Muscle of leg (tissue), 3 donors: ENCODE measurements at regions not wholly inside any gene's neighbourhood (a gene's known extent, or its start where the extent isn't known, plus 50 kb on each side); places are given as distances from the start of the nearest gene placed in this dataset.

ENCODE experiments used
- DNase-seq: peaks from one replicate; pipeline ENCODE4 v3.0.0; 2013
- H3K27ac ChIP-seq: one replicate; pipeline ENCODE4 v1.5.1; 2013; ENCODE audit warnings: mild to moderate bottlenecking, low read length, control low read depth
- H3K27me3 ChIP-seq: one replicate; pipeline ENCODE4 v1.6.1; 2013; ENCODE audit warnings: low read length; ENCODE audit not compliant: control insufficient read depth, insufficient read depth
- H3K36me3 ChIP-seq: one replicate; pipeline ENCODE4 v1.6.1; 2013; ENCODE audit warnings: low read length; ENCODE audit not compliant: control insufficient read depth, insufficient read depth
- H3K4me1 ChIP-seq: one replicate; pipeline ENCODE4 v1.6.1; 2013; ENCODE audit warnings: low read length; ENCODE audit not compliant: control insufficient read depth, insufficient read depth
- H3K4me3 ChIP-seq: one replicate; pipeline ENCODE4 v1.5.1; 2013; ENCODE audit warnings: low read length, control low read depth
- H3K9me3 ChIP-seq: replicated peaks from 2 replicates; pipeline ENCODE4 v1.6.1; 2013; ENCODE audit warnings: low read depth, low read length; ENCODE audit not compliant: control insufficient read depth
- WGBS: methylation state at CpG from one replicate; pipeline ENCODE4 v1.1.5; 2013; ENCODE audit warnings: missing lambda C conversion rate; ENCODE audit not compliant: insufficient coverage; 5-methylcytosine and 5-hydroxymethylcytosine counted together

DNA sequence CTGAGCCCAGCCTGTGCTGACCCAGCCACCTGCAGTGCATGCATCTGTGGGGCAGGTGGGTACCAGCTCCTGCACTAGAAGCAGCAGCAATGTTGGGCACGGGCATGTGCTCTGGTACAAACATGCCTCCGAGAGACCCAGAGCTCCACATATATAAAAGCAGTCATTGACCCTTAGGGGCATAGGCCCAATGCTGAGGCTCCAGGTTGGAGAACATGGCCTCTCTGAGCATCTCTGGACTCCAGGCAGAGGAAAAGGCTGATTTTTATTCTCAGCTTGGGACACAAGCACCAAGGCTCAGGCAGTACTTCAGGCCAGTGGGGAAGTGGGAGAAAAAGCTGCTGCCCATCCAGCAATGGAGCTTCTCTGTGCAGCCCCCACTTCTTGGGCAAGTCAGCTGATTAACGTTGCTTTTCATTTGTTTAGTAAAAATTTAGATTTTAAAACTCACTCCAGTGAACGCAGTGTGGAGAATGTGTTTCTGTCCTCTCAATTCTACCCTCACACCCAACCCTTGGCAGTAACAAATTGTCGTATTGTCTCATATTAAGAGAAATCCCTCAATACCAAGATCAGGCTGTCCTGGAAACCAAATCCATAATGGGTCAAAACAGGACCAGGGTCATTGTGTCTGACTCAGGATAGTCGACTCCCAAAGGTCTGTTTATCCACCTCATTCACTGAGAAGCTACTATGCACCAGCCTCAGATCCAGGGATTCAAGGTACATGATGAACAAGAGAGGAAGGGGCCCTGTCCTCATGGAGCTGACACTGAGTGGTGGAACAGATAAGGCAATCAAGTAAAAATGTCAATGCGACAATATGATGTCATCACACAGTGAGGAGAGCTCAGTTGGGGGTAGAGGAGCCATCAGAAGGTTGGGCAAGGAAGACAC, 50.6 kb upstream of the TOP3B start:
- H3K27ac ChIP-seq, result no peak overlapping the region
- WGBS, result 96% methylated on average over 4 of the region's 7 CpGs

DNA sequence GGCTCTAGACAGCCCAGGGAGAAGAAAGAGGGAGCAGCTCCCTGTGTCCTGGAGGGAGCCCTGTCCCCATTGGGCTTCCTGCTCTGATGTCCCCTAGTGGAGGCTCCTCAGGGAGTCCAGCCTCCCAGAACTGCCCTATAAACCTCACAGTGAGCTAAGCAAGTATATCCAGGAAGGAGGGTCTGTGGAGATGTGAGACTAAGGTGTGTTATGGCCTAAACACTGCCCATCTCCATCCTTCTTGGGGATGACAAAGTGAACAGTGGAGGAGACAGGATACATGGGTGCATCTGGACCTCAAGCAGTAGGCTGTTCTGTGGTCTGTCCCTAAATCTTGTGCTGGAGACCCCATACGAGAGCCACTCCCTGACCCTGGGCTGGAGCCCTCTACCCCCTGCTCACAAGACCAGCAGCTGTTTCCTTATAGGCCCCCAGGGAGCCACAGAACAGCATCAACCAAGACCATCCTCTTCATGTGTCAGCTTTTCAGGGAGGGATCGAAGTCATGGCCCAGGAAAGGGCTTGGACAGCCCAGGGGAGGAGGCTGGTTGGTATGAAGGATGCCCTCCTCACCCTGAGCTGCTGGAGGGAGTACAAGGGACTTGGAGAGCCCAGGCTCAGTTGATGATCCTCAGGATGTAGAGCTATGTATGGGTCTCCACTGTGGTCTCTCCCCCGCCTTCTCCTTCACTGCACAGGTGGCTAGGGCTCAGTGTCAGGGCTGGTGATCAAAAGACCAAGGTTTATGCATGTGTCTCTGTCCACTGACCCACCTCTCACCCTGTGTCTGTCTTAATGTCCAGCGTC, 49.7 kb upstream of the TOP3B start:
- H3K27me3 ChIP-seq, result peaks cover 16% of the 10 kb centered on the region
- 71% methylated on average over 3 of the region's 4 CpGs for WGBS
- no peaks in the 10 kb centered on the region for H3K9me3 ChIP-seq

More for the DNA sequence above, 50.6 kb upstream of the TOP3B start:
- Histone ChIP-seq H3K36me3 (no peaks in the 10 kb centered on the region), H3K4me1 (peaks cover 8% of the 10 kb centered on the region), H3K4me3 (no peak overlapping the region), H3K9me3 (no peaks in the 10 kb centered on the region), H3K27me3 (peaks cover 16% of the 10 kb centered on the region)
- no peak for DNase-seq

More for the DNA sequence above, 49.7 kb upstream of the TOP3B start:
- no peak overlapping the region for H3K4me3 ChIP-seq
- DNase-seq, result no peak
- H3K36me3 ChIP-seq, result no peaks in the 10 kb centered on the region
- H3K27ac ChIP-seq, result no peak overlapping the region
- H3K4me1 ChIP-seq, result peaks cover 8% of the 10 kb centered on the region
